ENCODE measurements at regions not wholly inside any gene's neighbourhood (a gene's known extent, or its start where the extent isn't known, plus 50 kb on each side); places are given as distances from the start of the nearest gene placed in this dataset.

GRCh38 chr16:73565925-73566324 is 518.0 kb upstream of the ZFHX3 start:
- no peaks in the 10 kb centered on the region for H3K36me3 ChIP-seq (ENCODE audit: control insufficient read depth, insufficient read depth, low read length)
- H3K79me2 ChIP-seq: no peaks in the 10 kb centered on the region
- no peak for TF ChIP-seq CTCF (IDR thresholded peaks at IDR 0.05)
- H3K9me3 ChIP-seq (ENCODE audit: control insufficient read depth, low read length): no peaks in the 10 kb centered on the region
- no peak overlapping the region for H2AFZ ChIP-seq
- H3K4me2 ChIP-seq (ENCODE audit: low read length): no peak overlapping the region
- H3K9ac ChIP-seq: no peak overlapping the region
- H3K4me1 ChIP-seq: no peaks in the 10 kb centered on the region
- no peaks in the 10 kb centered on the region for H3K27me3 ChIP-seq (ENCODE audit: control insufficient read depth, insufficient read depth, low read length)
- H3K4me3 ChIP-seq (ENCODE audit: low read depth, low read length): no peak overlapping the region
- H3K27ac ChIP-seq: no peak overlapping the region

GRCh38 chr16:73565263-73565662 is 517.3 kb upstream of the ZFHX3 start:
- no peak overlapping the region for H3K27ac ChIP-seq
- H3K27me3 ChIP-seq (ENCODE audit: control insufficient read depth, insufficient read depth, low read length): no peaks in the 10 kb centered on the region
- TF ChIP-seq CTCF (IDR thresholded peaks at IDR 0.05): no peak

GRCh38 chr16:73563709-73564108 is 515.8 kb upstream of the ZFHX3 start:
- H3K4me3 ChIP-seq (ENCODE audit: low read depth, low read length): no peak overlapping the region
- no peak overlapping the region for H2AFZ ChIP-seq
- H3K9me3 ChIP-seq (ENCODE audit: control insufficient read depth, low read length): no peaks in the 10 kb centered on the region
- no peaks in the 10 kb centered on the region for H3K27me3 ChIP-seq (ENCODE audit: control insufficient read depth, insufficient read depth, low read length)
- no peak for TF ChIP-seq CTCF (IDR thresholded peaks at IDR 0.05)
- H3K27ac ChIP-seq: no peak overlapping the region
- H3K79me2 ChIP-seq: no peaks in the 10 kb centered on the region
- no peaks in the 10 kb centered on the region for H3K36me3 ChIP-seq (ENCODE audit: control insufficient read depth, insufficient read depth, low read length)
- no peaks in the 10 kb centered on the region for H3K4me1 ChIP-seq
- no peak overlapping the region for H3K4me2 ChIP-seq (ENCODE audit: low read length)
- no peak overlapping the region for H3K9ac ChIP-seq

More at GRCh38 chr16:73565263-73565662, 517.3 kb upstream of the ZFHX3 start:
- Histone ChIP-seq H3K9me3 (ENCODE audit: control insufficient read depth, low read length) (no peaks in the 10 kb centered on the region), H3K4me1 (no peaks in the 10 kb centered on the region), H2AFZ (no peak overlapping the region), H3K4me3 (ENCODE audit: low read depth, low read length) (no peak overlapping the region), H3K36me3 (ENCODE audit: control insufficient read depth, insufficient read depth, low read length) (no peaks in the 10 kb centered on the region), H3K79me2 (no peaks in the 10 kb centered on the region), H3K4me2 (ENCODE audit: low read length) (no peak overlapping the region), H3K9ac (no peak overlapping the region)

- H3K36me3 ChIP-seq (ENCODE audit: control insufficient read depth, insufficient read depth, low read length): no peaks in the 10 kb centered on the region
- no peak for TF ChIP-seq CTCF (IDR thresholded peaks at IDR 0.05)
- H3K4me1 ChIP-seq: no peaks in the 10 kb centered on the region
- no peaks in the 10 kb centered on the region for H3K27me3 ChIP-seq (ENCODE audit: control insufficient read depth, insufficient read depth, low read length)
- H3K4me2 ChIP-seq (ENCODE audit: low read length): no peak overlapping the region
- H3K79me2 ChIP-seq: no peaks in the 10 kb centered on the region
- H3K4me3 ChIP-seq (ENCODE audit: low read depth, low read length): no peak overlapping the region
- H3K27ac ChIP-seq: no peak overlapping the region
- no peak overlapping the region for H2AFZ ChIP-seq
- H3K9ac ChIP-seq: no peak overlapping the region
- no peaks in the 10 kb centered on the region for H3K9me3 ChIP-seq (ENCODE audit: control insufficient read depth, low read length)
Observed at GRCh38 chr16:73560497-73560896, 512.6 kb upstream of the ZFHX3 start.

- Histone ChIP-seq H3K4me2 (ENCODE audit: low read length) (no peak overlapping the region), H3K36me3 (ENCODE audit: control insufficient read depth, insufficient read depth, low read length) (no peaks in the 10 kb centered on the region), H3K79me2 (no peaks in the 10 kb centered on the region), H3K9ac (no peak overlapping the region), H3K4me3 (ENCODE audit: low read depth, low read length) (no peak overlapping the region), H3K27ac (no peak overlapping the region), H3K4me1 (no peaks in the 10 kb centered on the region), H2AFZ (no peak overlapping the region), H3K9me3 (ENCODE audit: control insufficient read depth, low read length) (no peaks in the 10 kb centered on the region), H3K27me3 (ENCODE audit: control insufficient read depth, insufficient read depth, low read length) (no peaks in the 10 kb centered on the region)
- no peak for TF ChIP-seq CTCF (IDR thresholded peaks at IDR 0.05)
Observed at GRCh38 chr16:73558219-73558618, 510.3 kb upstream of the ZFHX3 start.
